CMK (cell line): ENCODE measurements at regions not wholly inside any gene's neighbourhood (a gene's known extent, or its start where the extent isn't known, plus 50 kb on each side); places are given as distances from the start of the nearest gene placed in this dataset.

Experiments used
- DNase-seq: peaks from one replicate; pipeline ENCODE4 v3.0.0-alpha.2; 2010; ENCODE audit warnings: low read depth

DNA sequence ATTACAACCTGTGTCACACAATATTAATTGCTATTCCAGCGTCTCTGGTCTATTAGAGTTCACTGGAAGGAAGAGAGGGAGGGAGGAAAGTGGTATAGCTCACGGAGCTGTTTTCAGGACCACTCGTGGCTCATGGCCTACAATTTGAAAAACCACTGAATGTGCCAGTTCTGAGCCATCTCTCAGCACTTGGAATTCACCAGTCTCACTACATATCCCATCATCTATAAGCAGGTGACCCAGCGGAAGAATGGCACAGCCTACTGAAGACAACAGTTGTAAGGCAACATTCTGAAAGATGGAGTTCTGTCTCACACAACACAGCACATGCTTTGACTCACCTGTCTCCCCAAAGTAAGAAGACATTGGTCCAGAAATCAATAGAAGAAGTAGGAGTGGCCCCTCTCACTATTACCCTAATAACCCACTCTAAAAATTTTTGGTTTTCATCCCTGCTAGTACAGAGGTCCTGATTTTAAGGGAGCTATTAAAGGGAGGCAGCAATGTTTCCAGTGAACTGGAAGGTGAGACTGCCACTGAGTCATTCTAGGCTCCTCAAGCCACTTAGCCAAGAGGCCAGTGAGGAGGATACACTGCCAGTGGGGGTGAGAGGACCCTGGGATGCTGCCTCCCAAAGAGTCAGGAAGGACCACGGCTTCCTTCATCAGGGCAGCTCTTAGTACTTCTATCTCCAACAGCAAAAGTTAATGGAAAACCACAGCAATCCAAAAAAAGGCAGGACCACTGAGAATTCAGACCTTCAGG, 50.0 kb upstream of the DOCK9 start:
- DNase-seq: no peak

DNA sequence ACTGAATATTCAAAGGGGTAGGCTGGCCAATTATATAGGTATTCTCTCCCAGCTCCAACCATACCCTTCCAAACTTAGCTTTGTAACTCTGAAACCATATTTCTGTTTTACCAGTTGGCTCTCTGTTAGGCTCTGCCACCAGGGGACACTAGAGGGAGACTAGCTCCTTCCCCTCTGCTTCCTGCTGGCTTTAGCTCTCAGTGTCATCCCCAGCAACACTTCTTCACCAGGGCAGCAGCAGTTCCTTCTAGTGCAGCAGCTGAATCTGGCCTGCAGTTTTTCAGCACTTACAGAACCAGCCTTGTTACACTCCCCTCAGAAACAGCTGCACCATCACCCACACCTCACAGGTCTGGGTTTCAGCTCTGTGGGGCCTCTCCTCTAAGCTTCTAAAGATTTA, 51.0 kb upstream of the DOCK9 start:
- no peak for DNase-seq

DNA sequence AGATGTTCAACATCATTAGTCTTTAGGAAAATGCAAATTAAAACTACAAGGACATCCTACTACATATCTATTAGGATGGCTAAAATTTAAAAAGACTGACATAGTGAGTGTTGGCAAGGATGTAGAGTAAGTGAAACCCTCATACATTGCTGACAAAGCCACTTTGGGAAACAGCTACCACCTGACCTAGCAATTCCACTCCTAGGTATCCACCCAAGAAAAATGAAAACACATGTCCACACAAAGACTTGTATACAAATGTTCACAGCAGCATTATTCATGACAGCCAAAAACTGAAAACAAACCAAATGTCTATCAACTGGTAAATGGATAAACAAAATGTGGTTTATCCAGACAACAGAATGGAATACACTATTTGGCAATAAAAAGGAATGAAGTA, 51.7 kb upstream of the DOCK9 start:
- DNase-seq: no peak

DNA sequence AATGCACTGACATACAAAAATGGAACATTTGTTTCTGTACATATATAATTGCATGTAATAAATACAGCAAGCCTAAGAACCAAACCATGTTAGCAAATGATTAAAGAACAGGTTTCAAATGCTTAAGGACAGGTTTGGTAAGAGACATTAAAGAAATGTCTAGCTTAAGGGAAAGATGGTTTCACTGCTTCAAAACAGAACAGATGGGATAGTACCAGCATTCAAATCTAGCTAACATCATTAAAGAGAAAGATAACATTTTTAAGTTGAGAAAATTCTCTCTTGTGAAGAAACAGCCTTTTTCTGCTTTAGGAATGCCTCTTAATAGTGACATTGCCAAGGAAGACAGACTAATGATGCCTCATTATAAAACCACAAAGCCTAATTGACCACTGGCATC, 52.5 kb upstream of the DOCK9 start:
- no peak for DNase-seq

GRCh38 chr13:99031832-99032231, 54.0 kb upstream of the DOCK9 start:
- DNase-seq: no peak

DNA sequence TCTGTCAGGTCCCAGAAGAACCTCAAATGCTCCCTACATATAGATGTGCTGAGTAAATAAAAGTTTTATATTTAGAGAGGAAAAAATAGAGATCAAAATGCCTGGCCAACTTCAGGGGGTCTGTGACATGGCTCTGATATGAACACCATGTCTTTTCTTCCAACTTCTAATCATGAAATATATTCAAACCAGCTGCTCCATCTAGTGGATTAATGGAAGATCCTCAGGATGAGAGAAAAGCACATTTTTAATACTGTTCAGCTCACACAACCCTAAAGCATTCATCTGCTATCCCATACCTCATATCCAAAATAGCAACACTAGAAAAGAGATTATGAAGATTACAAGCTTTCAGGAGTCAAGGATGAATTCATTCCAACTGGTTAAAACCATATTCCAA, 56.0 kb upstream of the DOCK9 start:
- DNase-seq: no peak

- DNase-seq: no peak
Observed at GRCh38 chr13:99034333-99035085, 56.6 kb upstream of the DOCK9 start.

GRCh38 chr13:99035715-99036114, 57.9 kb upstream of the DOCK9 start:
- no peak for DNase-seq

DNA sequence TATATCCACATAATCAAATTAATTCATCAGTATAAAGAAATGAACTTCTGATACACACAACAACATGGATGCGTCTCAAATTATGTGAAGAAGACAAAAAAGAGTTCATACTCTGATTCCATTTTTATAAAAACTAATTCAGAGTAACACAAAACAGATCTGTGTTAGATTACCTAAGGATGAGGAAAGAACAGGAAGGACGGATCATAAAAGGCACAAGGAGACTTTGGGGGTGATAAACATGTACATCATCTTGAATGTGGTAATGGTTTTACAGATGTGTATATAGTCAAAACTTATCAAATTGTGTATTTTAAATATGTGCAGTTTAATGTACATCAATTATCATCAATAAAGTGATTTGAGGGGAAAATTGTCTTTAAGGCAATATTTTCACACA, 59.9 kb upstream of the DOCK9 start:
- DNase-seq: no peak

DNA sequence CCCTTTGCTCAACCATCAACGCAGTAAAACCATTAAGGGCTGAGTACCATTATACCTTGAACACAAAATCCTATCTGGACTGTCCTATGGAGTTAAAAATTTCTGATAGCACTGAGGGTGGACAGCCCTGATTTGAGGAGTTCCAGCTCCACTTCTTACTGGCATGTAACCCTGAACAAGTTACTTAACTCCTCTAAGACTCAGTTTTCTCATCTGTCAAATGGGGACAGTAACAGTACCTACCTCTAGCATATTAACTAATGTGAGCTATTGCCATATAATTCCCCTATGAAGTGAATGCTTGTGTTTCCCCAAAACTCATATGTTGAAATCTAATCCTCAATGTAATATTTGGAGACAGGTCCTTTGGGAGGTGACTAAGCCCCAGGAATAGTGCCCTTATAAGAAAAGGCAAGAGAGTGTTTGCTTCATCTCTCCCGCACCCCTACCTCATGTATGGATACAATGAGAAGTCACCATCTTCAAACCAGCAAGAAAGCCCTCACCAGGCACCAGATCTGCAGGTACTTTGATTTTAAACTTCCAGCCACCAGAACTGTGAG, 61.9 kb upstream of the DOCK9 start:
- no peak for DNase-seq

- no peak for DNase-seq
Observed at GRCh38 chr13:99040536-99041131, 62.8 kb upstream of the DOCK9 start.

DNA sequence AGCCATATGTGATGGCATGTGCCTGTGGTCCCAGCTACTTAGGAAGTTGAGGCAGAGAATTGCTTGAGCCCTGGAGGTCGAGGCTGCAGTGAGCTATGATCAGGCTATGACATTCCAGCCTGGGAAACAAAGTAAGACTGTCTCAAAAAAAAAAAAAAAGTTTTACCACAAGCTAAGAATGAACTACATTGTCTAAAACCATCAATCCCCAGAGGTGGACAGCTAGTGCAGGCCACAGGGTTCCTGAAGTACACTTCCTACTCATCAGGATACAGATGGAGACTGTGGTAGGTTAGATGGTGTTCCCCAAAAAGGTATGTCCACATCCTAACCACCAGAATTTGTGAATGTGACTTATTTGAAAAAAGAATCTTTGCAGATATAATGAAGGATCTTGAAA, 63.5 kb upstream of the DOCK9 start:
- DNase-seq: no peak

GRCh38 chr13:99041788-99042187, 63.9 kb upstream of the DOCK9 start:
- DNase-seq: no peak

DNA sequence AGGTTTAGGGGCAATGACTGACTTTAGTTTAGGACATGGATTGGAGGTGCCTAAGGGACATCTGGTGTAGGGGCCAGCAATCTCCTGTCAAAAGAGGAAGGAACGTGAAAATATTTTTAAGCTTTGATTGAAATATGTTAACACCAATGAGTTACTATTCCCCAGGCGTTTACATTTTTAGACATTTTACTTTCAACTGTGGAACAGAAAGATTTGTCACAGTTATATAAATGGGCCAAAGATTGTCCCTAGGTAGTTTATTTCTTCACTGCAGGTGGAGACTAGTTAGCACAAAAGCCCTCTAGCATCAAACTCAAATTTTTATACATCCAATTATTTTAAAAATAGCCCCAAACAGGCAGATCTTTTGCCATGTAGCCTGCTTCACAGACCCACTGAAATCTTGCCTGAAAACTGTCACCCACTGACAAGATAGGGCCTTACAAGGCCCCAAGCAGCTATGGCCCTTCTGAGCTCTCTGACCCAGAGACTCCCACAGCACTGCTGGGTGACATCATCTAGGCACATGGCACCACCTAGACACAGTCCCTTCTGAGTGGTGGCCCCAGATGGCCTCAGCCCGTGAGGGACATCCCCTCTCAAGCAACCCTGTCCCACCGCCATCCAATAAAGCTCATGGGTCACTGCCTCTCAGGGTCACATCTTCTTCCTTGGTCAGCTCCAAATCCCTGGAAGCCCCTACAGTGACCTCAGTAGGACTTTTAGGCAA, 64.8 kb upstream of the DOCK9 start:
- DNase-seq: no peak

DNA sequence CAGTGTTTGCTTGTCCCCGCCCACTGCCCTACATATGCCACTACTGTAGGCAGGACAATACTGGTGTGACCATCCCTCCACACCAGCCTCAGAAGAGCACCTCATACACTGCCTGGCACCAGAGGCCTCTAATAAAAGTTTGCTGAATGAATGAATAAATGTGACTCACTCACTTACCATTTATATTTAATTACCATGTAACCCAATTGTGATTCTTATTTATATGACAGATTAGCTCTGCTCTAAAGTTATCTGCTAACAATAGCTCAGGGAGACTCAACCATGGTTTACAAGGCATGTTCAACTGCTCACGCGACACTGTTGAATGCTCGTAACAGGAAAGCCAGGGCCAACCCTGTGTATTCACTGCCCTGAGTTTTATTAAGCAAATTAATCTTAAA, 66.0 kb upstream of the DOCK9 start:
- no peak for DNase-seq

- no peak for DNase-seq
Observed at GRCh38 chr13:99044764-99045163, 66.9 kb upstream of the DOCK9 start.

GRCh38 chr13:99045396-99045795, 67.5 kb upstream of the DOCK9 start:
- no peak for DNase-seq

DNA sequence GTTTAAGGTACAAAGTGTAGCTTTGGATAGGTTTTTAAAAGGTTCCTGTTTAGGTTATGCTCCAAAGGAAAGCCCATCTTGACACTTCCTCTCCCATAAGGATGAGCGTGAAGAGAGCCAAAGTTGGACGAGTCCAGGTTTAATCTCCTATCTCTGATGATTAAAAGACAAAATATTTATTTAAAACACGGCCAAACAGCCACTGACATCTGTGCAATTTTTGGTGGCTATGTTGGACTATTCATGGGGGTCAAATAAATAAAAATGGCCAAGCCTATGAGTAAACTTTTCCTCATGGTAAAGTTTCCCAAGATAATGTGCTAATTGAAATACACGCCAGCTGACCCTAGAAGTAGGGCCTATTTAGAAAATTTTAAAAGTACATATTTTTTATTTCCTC, 69.0 kb upstream of the DOCK9 start:
- no peak for DNase-seq

- no peak for DNase-seq
Observed at GRCh38 chr13:99050983-99051488, 73.2 kb upstream of the DOCK9 start.

DNA sequence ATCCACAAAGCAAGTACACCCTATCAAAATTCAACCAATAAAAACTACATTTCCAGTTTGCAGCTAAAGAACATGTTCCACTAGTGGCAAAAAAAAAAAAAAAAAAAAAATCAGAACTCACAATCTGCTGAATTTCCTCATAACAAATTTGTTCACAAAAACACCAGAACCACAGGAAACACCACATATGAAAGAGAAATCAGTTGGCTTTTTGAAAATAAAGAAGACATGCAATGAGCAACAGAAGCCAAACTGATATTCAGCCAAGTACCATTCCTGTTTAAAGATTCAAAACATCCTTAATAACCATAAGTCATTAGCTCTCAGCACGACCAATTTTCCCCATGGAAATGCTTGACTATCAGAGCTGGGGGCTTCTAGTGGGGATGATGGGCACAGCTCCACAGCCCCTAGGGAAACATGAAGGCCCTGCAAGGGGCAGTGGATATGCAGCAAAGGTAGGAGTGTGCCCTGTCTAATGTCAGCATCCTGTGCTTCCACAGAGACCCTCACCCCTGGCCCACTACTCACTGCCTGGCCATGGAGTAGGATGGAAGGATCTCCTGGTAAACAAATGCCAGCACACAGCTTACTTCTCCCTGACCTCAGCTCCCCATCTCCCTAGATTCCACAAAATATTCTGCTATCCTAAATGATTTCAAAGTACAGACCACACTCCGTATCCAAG, 74.0 kb upstream of the DOCK9 start:
- DNase-seq: no peak

DNA sequence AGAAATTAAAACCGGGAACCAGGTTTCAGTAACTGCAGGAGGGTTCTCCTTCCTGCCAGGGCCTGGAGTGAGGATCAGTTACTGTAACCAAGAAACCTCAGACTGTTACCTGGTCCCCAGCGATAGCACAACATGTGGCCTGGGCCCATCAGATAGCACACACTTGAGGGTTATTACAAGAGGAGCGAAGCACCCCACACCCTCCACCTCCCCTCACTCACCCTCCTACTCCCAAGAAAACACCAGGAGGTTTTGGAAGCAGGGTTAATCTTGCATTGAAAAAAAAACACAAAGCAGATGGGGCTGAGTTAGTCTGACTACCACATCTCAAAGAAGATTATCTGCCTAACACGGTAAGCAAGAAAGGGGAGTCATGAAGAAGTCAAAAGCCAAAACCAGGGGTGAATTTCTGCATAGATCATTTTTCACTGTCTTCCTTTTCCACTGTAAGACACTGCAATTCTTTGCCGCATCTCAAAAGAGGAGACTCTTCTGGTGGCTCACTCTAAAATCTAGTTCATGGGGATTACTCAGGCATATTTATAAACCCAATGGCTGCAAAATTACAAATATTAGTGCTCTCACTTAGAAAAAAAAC, 75.9 kb upstream of the DOCK9 start:
- peak; percentile 80 for DNase-seq
